Astrocyte of the hippocampus (primary cell): ENCODE measurements at regions not wholly inside any gene's neighbourhood (a gene's known extent, or its start where the extent isn't known, plus 50 kb on each side); places are given as distances from the start of the nearest gene placed in this dataset.
A peak's percentile ranks its signal among the peaks of the same experiment; 100 is the strongest.

Experiments used
- DNase-seq: peaks from one replicate; pipeline ENCODE4 v3.0.0; 2011; ENCODE audit warnings: low read depth, low spot score

- DNase-seq, result no peak
Observed at GRCh38 chr2:173763641-173764040, 201.5 kb downstream of the SP3 start.

GRCh38 chr2:173764094-173764493 is 201.1 kb downstream of the SP3 start:
- no peak for DNase-seq

GRCh38 chr2:173766537-173767289 is 198.5 kb downstream of the SP3 start:
- no peak for DNase-seq

GRCh38 chr2:173770947-173771678 is 194.1 kb downstream of the SP3 start:
- no peak for DNase-seq

- DNase-seq, result no peak
Observed at GRCh38 chr2:173772205-173772604, 193.0 kb downstream of the SP3 start.

GRCh38 chr2:173773076-173773475 is 192.1 kb downstream of the SP3 start:
- DNase-seq, result no peak

- DNase-seq, result no peak
Observed at GRCh38 chr2:173775440-173775839, 189.7 kb downstream of the SP3 start.

- no peak for DNase-seq
Observed at GRCh38 chr2:173782681-173783080, 182.5 kb downstream of the SP3 start.

GRCh38 chr2:173783382-173783781 is 181.8 kb downstream of the SP3 start:
- no peak for DNase-seq

- DNase-seq, result no peak
Observed at GRCh38 chr2:173785813-173786212, 179.4 kb downstream of the SP3 start.

- no peak for DNase-seq
Observed at GRCh38 chr2:173791502-173791901, 173.7 kb downstream of the SP3 start.

- DNase-seq, result no peak
Observed at GRCh38 chr2:173792166-173792565, 173.0 kb downstream of the SP3 start.

- no peak for DNase-seq
Observed at GRCh38 chr2:173792741-173793140, 172.4 kb downstream of the SP3 start.

GRCh38 chr2:173793709-173794565 is 171.2 kb downstream of the SP3 start:
- DNase-seq, result no peak

GRCh38 chr2:173797586-173798263 is 167.4 kb downstream of the SP3 start:
- no peak for DNase-seq

GRCh38 chr2:173802518-173802917 is 162.7 kb downstream of the SP3 start:
- DNase-seq, result no peak

- DNase-seq, result no peak
Observed at GRCh38 chr2:173803449-173803848, 161.7 kb downstream of the SP3 start.

GRCh38 chr2:173806761-173807160 is 158.4 kb downstream of the SP3 start:
- DNase-seq, result peak; percentile 66

GRCh38 chr2:173808718-173809117 is 156.5 kb downstream of the SP3 start:
- DNase-seq, result peak; percentile 63

GRCh38 chr2:173812321-173812720 is 152.9 kb downstream of the SP3 start:
- no peak for DNase-seq

- DNase-seq, result no peak
Observed at GRCh38 chr2:173814306-173814705, 150.9 kb downstream of the SP3 start.

- DNase-seq, result no peak
Observed at GRCh38 chr2:173815772-173816171, 149.4 kb downstream of the SP3 start.
